ENCODE measurements at regions not wholly inside any gene's neighbourhood (a gene's known extent, or its start where the extent isn't known, plus 50 kb on each side); places are given as distances from the start of the nearest gene placed in this dataset.

- Mint-ChIP-seq H3K27ac (no peak overlapping the region), H3K4me3 (no peak overlapping the region), H3K4me1 (no peaks in the 10 kb centered on the region), H3K27me3 (ENCODE audit: low read depth, poor library complexity) (no peaks in the 10 kb centered on the region), H3K9me3 (no peaks in the 10 kb centered on the region), H3K36me3 (ENCODE audit: low read depth) (no peaks in the 10 kb centered on the region)
- TF ChIP-seq CTCF (IDR thresholded peaks at IDR 0.05): no peak
- DNase-seq: no peak
Measured at GRCh38 chr13:64028551-64028950, 2612.9 kb upstream of the PCDH20 start.

GRCh38 chr13:64020126-64020525, 2604.5 kb upstream of the PCDH20 start:
- no peaks in the 10 kb centered on the region for H3K27me3 Mint-ChIP-seq (ENCODE audit: low read depth, poor library complexity)
- no peaks in the 10 kb centered on the region for H3K9me3 Mint-ChIP-seq
- no peaks in the 10 kb centered on the region for H3K36me3 Mint-ChIP-seq (ENCODE audit: low read depth)
- TF ChIP-seq CTCF (IDR thresholded peaks at IDR 0.05): no peak
- H3K4me3 Mint-ChIP-seq: no peak overlapping the region
- no peak for DNase-seq
- no peaks in the 10 kb centered on the region for H3K4me1 Mint-ChIP-seq
- H3K27ac Mint-ChIP-seq: no peak overlapping the region

GRCh38 chr13:64007339-64007738, 2591.7 kb upstream of the PCDH20 start:
- no peaks in the 10 kb centered on the region for H3K4me1 Mint-ChIP-seq
- no peak overlapping the region for H3K4me3 Mint-ChIP-seq
- no peaks in the 10 kb centered on the region for H3K27me3 Mint-ChIP-seq (ENCODE audit: low read depth, poor library complexity)
- H3K27ac Mint-ChIP-seq: no peak overlapping the region
- no peak for DNase-seq
- H3K9me3 Mint-ChIP-seq: no peaks in the 10 kb centered on the region
- H3K36me3 Mint-ChIP-seq (ENCODE audit: low read depth): no peaks in the 10 kb centered on the region
- no peak for TF ChIP-seq CTCF (IDR thresholded peaks at IDR 0.05)

GRCh38 chr13:64000321-64000720, 2584.7 kb upstream of the PCDH20 start:
- no peak overlapping the region for H3K27ac Mint-ChIP-seq
- TF ChIP-seq CTCF (IDR thresholded peaks at IDR 0.05): no peak
- no peaks in the 10 kb centered on the region for H3K36me3 Mint-ChIP-seq (ENCODE audit: low read depth)
- H3K4me1 Mint-ChIP-seq: no peaks in the 10 kb centered on the region
- H3K4me3 Mint-ChIP-seq: no peak overlapping the region
- H3K27me3 Mint-ChIP-seq (ENCODE audit: low read depth, poor library complexity): no peaks in the 10 kb centered on the region
- H3K9me3 Mint-ChIP-seq: no peaks in the 10 kb centered on the region
- no peak for DNase-seq

- Mint-ChIP-seq H3K27me3 (ENCODE audit: low read depth, poor library complexity) (no peaks in the 10 kb centered on the region), H3K4me1 (no peaks in the 10 kb centered on the region), H3K4me3 (no peak overlapping the region), H3K36me3 (ENCODE audit: low read depth) (no peaks in the 10 kb centered on the region), H3K27ac (no peak overlapping the region), H3K9me3 (no peaks in the 10 kb centered on the region)
- TF ChIP-seq CTCF (IDR thresholded peaks at IDR 0.05): no peak
- no peak for DNase-seq
Measured at GRCh38 chr13:63999614-64000305, 2584.1 kb upstream of the PCDH20 start.

GRCh38 chr13:63983366-63983765, 2567.7 kb upstream of the PCDH20 start:
- no peak for TF ChIP-seq CTCF (IDR thresholded peaks at IDR 0.05)
- H3K36me3 Mint-ChIP-seq (ENCODE audit: low read depth): no peaks in the 10 kb centered on the region
- H3K9me3 Mint-ChIP-seq: no peaks in the 10 kb centered on the region
- no peaks in the 10 kb centered on the region for H3K27me3 Mint-ChIP-seq (ENCODE audit: low read depth, poor library complexity)
- DNase-seq: no peak
- no peak overlapping the region for H3K27ac Mint-ChIP-seq
- no peak overlapping the region for H3K4me3 Mint-ChIP-seq
- no peaks in the 10 kb centered on the region for H3K4me1 Mint-ChIP-seq
